RWPE1 (cell line): ENCODE measurements at regions not wholly inside any gene's neighbourhood (a gene's known extent, or its start where the extent isn't known, plus 50 kb on each side); places are given as distances from the start of the nearest gene placed in this dataset.

Experiments
- CTCF ChIA-PET: fragments of 350-600 bp; sonication (Branson Sonifier 250); formaldehyde crosslinking; extraction: SDS; loops from one replicate; lab custom pipeline; 2021; lab: Yijun Ruan, JAX
- POLR2A ChIA-PET: fragments of 400-600 bp; formaldehyde crosslinking; extraction: SDS; loops from one replicate; lab custom pipeline; 2020; ENCODE audit warnings: antibody characterized with exemption; ENCODE audit not compliant: low non-redundant PET; lab: Yijun Ruan, JAX
- DNase-seq: peaks from one replicate; pipeline ENCODE4 v3.0.0; 2012; ENCODE audit warnings: low spot score
- H3K27ac ChIP-seq: fragments of 450-650 bp; 2 replicates; pipeline ENCODE4 v1.5.1; 2017
- TF ChIP-seq, protein P1 (sequence below): fragments of 450-650 bp; conservative IDR thresholded peaks from 2 replicates; pipeline ENCODE4 v1.5.1; 2017; ENCODE audit warnings: low read depth, mild to moderate bottlenecking

DNA sequence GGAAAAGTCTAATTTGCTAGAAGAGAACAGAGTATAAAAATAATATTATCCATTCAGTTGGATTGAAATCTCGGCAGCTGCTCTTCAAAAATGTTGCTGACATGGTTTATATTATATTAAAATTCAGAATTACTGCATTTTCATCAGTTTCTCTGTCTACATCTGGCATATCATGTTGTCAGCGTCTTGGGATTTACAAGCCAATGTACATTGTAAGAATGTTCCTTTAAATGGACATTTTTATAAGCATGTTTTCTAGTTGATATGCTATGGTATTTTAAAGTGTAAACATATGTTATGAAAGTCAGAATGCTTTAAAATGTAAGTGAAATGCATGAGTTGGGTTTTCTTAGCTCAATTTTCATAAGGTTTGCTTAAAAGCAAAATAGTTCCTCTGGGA, 528.1 kb upstream of the CDH8 start:
- TF ChIP-seq, protein P1, sequence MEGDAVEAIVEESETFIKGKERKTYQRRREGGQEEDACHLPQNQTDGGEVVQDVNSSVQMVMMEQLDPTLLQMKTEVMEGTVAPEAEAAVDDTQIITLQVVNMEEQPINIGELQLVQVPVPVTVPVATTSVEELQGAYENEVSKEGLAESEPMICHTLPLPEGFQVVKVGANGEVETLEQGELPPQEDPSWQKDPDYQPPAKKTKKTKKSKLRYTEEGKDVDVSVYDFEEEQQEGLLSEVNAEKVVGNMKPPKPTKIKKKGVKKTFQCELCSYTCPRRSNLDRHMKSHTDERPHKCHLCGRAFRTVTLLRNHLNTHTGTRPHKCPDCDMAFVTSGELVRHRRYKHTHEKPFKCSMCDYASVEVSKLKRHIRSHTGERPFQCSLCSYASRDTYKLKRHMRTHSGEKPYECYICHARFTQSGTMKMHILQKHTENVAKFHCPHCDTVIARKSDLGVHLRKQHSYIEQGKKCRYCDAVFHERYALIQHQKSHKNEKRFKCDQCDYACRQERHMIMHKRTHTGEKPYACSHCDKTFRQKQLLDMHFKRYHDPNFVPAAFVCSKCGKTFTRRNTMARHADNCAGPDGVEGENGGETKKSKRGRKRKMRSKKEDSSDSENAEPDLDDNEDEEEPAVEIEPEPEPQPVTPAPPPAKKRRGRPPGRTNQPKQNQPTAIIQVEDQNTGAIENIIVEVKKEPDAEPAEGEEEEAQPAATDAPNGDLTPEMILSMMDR, result no peak
- CTCF ChIA-PET, result no interaction called here
- no peak overlapping the region for H3K27ac ChIP-seq
- POLR2A ChIA-PET, result no interaction called here
- no peak for DNase-seq

DNA sequence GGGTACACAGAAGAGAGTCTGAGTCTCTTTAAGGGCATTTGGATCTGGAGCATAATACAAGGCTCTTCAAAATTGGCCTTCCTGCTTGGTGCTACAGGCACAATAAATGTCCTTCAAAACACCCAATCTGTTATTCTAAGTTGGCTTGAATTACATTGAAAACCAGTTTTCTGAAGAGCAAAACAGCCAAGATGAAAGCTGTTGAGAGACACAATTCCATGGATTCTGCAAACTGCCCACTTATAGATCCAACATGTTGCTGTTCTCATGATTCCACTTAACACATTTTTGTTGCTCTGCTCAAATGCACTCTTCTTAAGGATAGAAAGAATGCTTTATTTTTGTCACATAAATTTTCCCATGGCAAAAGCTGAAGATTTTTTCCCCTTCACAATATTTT, 525.9 kb upstream of the CDH8 start:
- ChIA-PET POLR2A (no interaction called here), CTCF (no interaction called here)
- no peak overlapping the region for H3K27ac ChIP-seq
- TF ChIP-seq, protein P1, result no peak
- no peak for DNase-seq

- no peak for DNase-seq
- ChIA-PET CTCF (no interaction called here), POLR2A (no interaction called here)
- no peak overlapping the region for H3K27ac ChIP-seq
- TF ChIP-seq, protein P1, result no peak
Measured at GRCh38 chr16:62549875-62550274, 513.6 kb upstream of the CDH8 start.

GRCh38 chr16:62548095-62548494, 511.9 kb upstream of the CDH8 start:
- TF ChIP-seq, protein P1, result no peak
- DNase-seq, result no peak
- ChIA-PET POLR2A (no interaction called here), CTCF (interaction anchor here (0.6 kb wide), 1 partner anchor 116 kb away, joined by 4 read pairs; no protein-coding TSS in a partner anchor)
- no peak overlapping the region for H3K27ac ChIP-seq

DNA sequence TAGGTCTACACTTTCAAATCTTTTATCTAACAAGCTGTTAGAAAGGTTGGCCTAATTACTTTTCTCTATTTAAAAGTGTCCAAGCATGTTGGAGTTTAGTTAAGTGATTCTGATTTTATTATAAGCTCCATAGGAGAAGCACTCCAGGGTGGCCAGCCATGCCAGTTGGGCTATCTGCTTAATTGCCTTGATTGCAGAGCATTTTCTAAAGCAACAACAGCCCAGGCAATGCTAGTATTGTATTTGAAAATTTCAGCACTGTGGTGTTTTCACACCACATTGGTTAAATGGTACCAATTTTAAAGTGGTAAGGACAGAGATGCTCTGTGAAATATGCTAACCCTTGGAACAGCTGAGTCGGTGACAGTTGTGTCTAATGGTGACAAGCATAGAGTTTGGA, 510.5 kb upstream of the CDH8 start:
- POLR2A ChIA-PET, result no interaction called here
- CTCF ChIA-PET, result no interaction called here
- TF ChIP-seq, protein P1, result no peak
- H3K27ac ChIP-seq, result no peak overlapping the region
- no peak for DNase-seq

GRCh38 chr16:62545039-62545438, 508.8 kb upstream of the CDH8 start:
- DNase-seq, result no peak
- ChIA-PET CTCF (interaction anchor here (0.6 kb wide), 2 partner anchors 469 to 1730 kb away, joined by 3 to 8 read pairs; no protein-coding TSS in a partner anchor), POLR2A (no interaction called here)
- TF ChIP-seq, protein P1, result no peak
- H3K27ac ChIP-seq, result no peak overlapping the region
